Uterus (tissue), 3 donors: ENCODE measurements at regions not wholly inside any gene's neighbourhood (a gene's known extent, or its start where the extent isn't known, plus 50 kb on each side); places are given as distances from the start of the nearest gene placed in this dataset.

ENCODE experiments used
- DNase-seq, 2 donors: peaks; one replicate each; pipeline ENCODE4 v3.0.0-alpha.2; 2019 to 2020
- H3K27ac ChIP-seq, 2 donors: fragments of 200-600 bp; sonication (generic); 1 replicate in 1 of 2; 2 replicates in 1 of 2; pipeline ENCODE4 v1.5.1; 2016 to 2018
- H3K27me3 ChIP-seq, 2 donors: fragments of 200-600 bp; sonication (generic); one replicate each; pipeline ENCODE4 v1.5.1; 2018 to 2019; ENCODE audit warnings: control low read depth in 1 of 2
- H3K36me3 ChIP-seq, 2 donors: fragments of 200-600 bp; sonication (generic); one replicate each; pipeline ENCODE4 v1.5.1; 2019; ENCODE audit warnings: control low read depth in 1 of 2
- H3K4me1 ChIP-seq, 2 donors: fragments of 200-600 bp; sonication (generic); one replicate each; pipeline ENCODE4 v1.5.1; 2018 to 2019; ENCODE audit warnings: control low read depth in 1 of 2
- H3K4me3 ChIP-seq, 2 donors: fragments of 200-600 bp; sonication (generic); 1 replicate in 1 of 2; 2 replicates in 1 of 2; pipeline ENCODE4 v1.5.1; 2018 to 2019; ENCODE audit warnings: mild to moderate bottlenecking in 1 of 2
- H3K9me3 ChIP-seq, 2 donors: fragments of 200-600 bp; sonication (generic); one replicate each; pipeline ENCODE4 v1.5.1; 2019; ENCODE audit warnings: control low read depth in 1 of 2
- CTCF ChIP-seq, 4 experiments: fragments of 200-600 bp in 2 of 4; fragments of 450-650 bp in 2 of 4; sonication (generic) in 2 of 4; IDR thresholded peaks; one replicate each; pipeline ENCODE4 v1.5.1; 2016 to 2019; ENCODE audit warnings: antibody characterized with exemption in 4 of 4, mild to moderate bottlenecking in 2 of 4, moderate library complexity in 1 of 4
- POLR2A ChIP-seq, 2 donors: fragments of 450-650 bp; IDR thresholded peaks; one replicate each; pipeline ENCODE4 v1.6.1; 2016; ENCODE audit warnings: antibody characterized with exemption in 2 of 2, mild to moderate bottlenecking in 1 of 2, moderate library complexity in 1 of 2
- intact Hi-C: fragments of 100-400 bp; cut with DNase I; formaldehyde crosslinking; loops from one replicate; pipeline ENCODE4 v1.15.1; 2023; ENCODE audit warnings: low total_unique reads
- donor health status: DM: yes; HTN: yes; CAD: no.

GRCh38 chr2:152930501-152930900, 212.1 kb downstream of the ARL6IP6 start:
- Histone ChIP-seq H3K36me3 (no peaks in the 10 kb centered on the region), H3K27ac (no peak overlapping the region), H3K4me3 (no peak overlapping the region), H3K27me3 (no peaks in the 10 kb centered on the region), H3K9me3 (no peaks in the 10 kb centered on the region), H3K4me1 (no peaks in the 10 kb centered on the region)
- no peak for DNase-seq
- TF ChIP-seq CTCF (IDR thresholded peaks at IDR 0.05) (no peak), POLR2A (IDR thresholded peaks at IDR 0.05) (no peak)
- intact Hi-C loops, result no loop called here

GRCh38 chr2:152929628-152930027, 211.2 kb downstream of the ARL6IP6 start:
- Histone ChIP-seq H3K27me3 (no peaks in the 10 kb centered on the region), H3K27ac (no peak overlapping the region), H3K9me3 (no peaks in the 10 kb centered on the region), H3K36me3 (no peaks in the 10 kb centered on the region), H3K4me3 (no peak overlapping the region), H3K4me1 (no peaks in the 10 kb centered on the region)
- intact Hi-C loops, result no loop called here
- no peak for TF ChIP-seq POLR2A (IDR thresholded peaks at IDR 0.05)
- TF ChIP-seq CTCF (IDR thresholded peaks at IDR 0.05), result no peak
- no peak for DNase-seq

- H3K27ac ChIP-seq, result no peak overlapping the region
- H3K4me3 ChIP-seq, result no peak overlapping the region
- DNase-seq, result peak; percentile 40 to 62
- no peaks in the 10 kb centered on the region for H3K4me1 ChIP-seq
- no peaks in the 10 kb centered on the region for H3K27me3 ChIP-seq
- intact Hi-C loops, result no loop called here
- no peaks in the 10 kb centered on the region for H3K9me3 ChIP-seq
- no peaks in the 10 kb centered on the region for H3K36me3 ChIP-seq
- TF ChIP-seq POLR2A (IDR thresholded peaks at IDR 0.05), result no peak
- TF ChIP-seq CTCF (IDR thresholded peaks at IDR 0.05), result peak; percentile 34 to 52 (median 50)
Measured at GRCh38 chr2:152925547-152926448, 207.4 kb downstream of the ARL6IP6 start.

GRCh38 chr2:152924722-152925121, 206.3 kb downstream of the ARL6IP6 start:
- intact Hi-C loops, result no loop called here
- Histone ChIP-seq H3K36me3 (no peaks in the 10 kb centered on the region), H3K27me3 (no peaks in the 10 kb centered on the region), H3K9me3 (no peaks in the 10 kb centered on the region), H3K4me1 (no peaks in the 10 kb centered on the region), H3K27ac (no peak overlapping the region), H3K4me3 (no peak overlapping the region)
- TF ChIP-seq POLR2A (IDR thresholded peaks at IDR 0.05), result no peak
- TF ChIP-seq CTCF (IDR thresholded peaks at IDR 0.05), result no peak
- no peak for DNase-seq

GRCh38 chr2:152924219-152924618, 205.8 kb downstream of the ARL6IP6 start:
- Histone ChIP-seq H3K27ac (no peak overlapping the region), H3K36me3 (no peaks in the 10 kb centered on the region), H3K9me3 (no peaks in the 10 kb centered on the region), H3K4me1 (no peaks in the 10 kb centered on the region), H3K27me3 (no peaks in the 10 kb centered on the region), H3K4me3 (no peak overlapping the region)
- intact Hi-C loops, result no loop called here
- DNase-seq, result no peak
- TF ChIP-seq CTCF (IDR thresholded peaks at IDR 0.05) (no peak), POLR2A (IDR thresholded peaks at IDR 0.05) (no peak)
